PC-3 (cell line): ENCODE measurements at regions not wholly inside any gene's neighbourhood (a gene's known extent, or its start where the extent isn't known, plus 50 kb on each side); places are given as distances from the start of the nearest gene placed in this dataset.

Source experiments
- CTCF ChIP-seq: fragments of 300-600 bp; sonication (generic); conservative IDR thresholded peaks from 2 replicates; pipeline ENCODE4 v1.5.1; 2017; ENCODE audit warnings: antibody characterized with exemption, low read depth, mild to moderate bottlenecking, low read length
- EZH2phosphoT487 ChIP-seq: fragments of 300-600 bp; sonication (generic); IDR thresholded peaks from 2 replicates; pipeline ENCODE4 v1.6.1; 2018; ENCODE audit warnings: mild to moderate bottlenecking, antibody characterized with exemption, low read length, borderline replicate concordance

GRCh38 chr2:118562144-118562543, 285.3 kb downstream of the EN1 start:
- TF ChIP-seq CTCF (no peak), EZH2phosphoT487 (no peak)
